ENCODE measurements at regions not wholly inside any gene's neighbourhood (a gene's known extent, or its start where the extent isn't known, plus 50 kb on each side); places are given as distances from the start of the nearest gene placed in this dataset.

- Histone ChIP-seq H2AFZ (ENCODE audit: control insufficient read depth, low read length) (no peak overlapping the region), H3K4me2 (ENCODE audit: control insufficient read depth, extremely low read depth, insufficient read depth, low read depth, low read length) (no peak overlapping the region), H3K4me3 (ENCODE audit: control insufficient read depth in 2 of 3, extremely low read depth in 1 of 3, insufficient read depth in 2 of 3, low read depth in 1 of 3, low read length in 3 of 3) (no peak overlapping the region), H3K9me3 (ENCODE audit: control insufficient read depth, low read depth, low read length) (no peaks in the 10 kb centered on the region), H3K9me1 (ENCODE audit: control insufficient read depth, extremely low read depth, insufficient read depth, low read length) (no peaks in the 10 kb centered on the region), H4K20me1 (ENCODE audit: control insufficient read depth, extremely low read depth, insufficient read depth, low read length) (no peaks in the 10 kb centered on the region), H3K36me3 (ENCODE audit: control insufficient read depth in 2 of 2, extremely low read depth in 1 of 2, insufficient read depth in 2 of 2, low read length in 2 of 2) (no peaks in the 10 kb centered on the region), H3K27me3 (ENCODE audit: control insufficient read depth, extremely low read depth, insufficient read depth, low read length) (no peaks in the 10 kb centered on the region), H3K79me2 (ENCODE audit: control insufficient read depth, insufficient read depth, low read length) (no peaks in the 10 kb centered on the region), H3K4me1 (ENCODE audit: control insufficient read depth, extremely low read depth, insufficient read depth, low read length) (no peaks in the 10 kb centered on the region), H3K9ac (ENCODE audit: control insufficient read depth, extremely low read depth, insufficient read depth, low read length) (no peak overlapping the region), H3K27ac (ENCODE audit: control insufficient read depth, insufficient read depth, low read length) (no peak overlapping the region)
- FAIRE-seq = no peak
- DNase-seq (ENCODE audit: low read depth, low spot score) = no peak
- dilution Hi-C loops (cut with MboI; ENCODE audit: extremely low pct_ligation_motif_present, low sequenced_read_pairs) = no loop called here
- no peak for TF ChIP-seq EZH2 (IDR thresholded peaks at IDR 0.05; ENCODE audit: low read length)
- no peak for TF ChIP-seq CTCF (optimal IDR thresholded peaks at IDR 0.05 in 1 of 3, IDR thresholded peaks at IDR 0.05 in 1 of 3, conservative IDR thresholded peaks at IDR 0.05 in 1 of 3; ENCODE audit: extremely low read depth in 1 of 3, insufficient read depth in 2 of 3, low read length in 3 of 3)
Observed at GRCh38 chr4:63894161-63894560, 515.1 kb downstream of the TECRL start.

GRCh38 chr4:63869370-63869769, 539.9 kb downstream of the TECRL start:
- H3K27me3 ChIP-seq (ENCODE audit: control insufficient read depth, extremely low read depth, insufficient read depth, low read length) = no peaks in the 10 kb centered on the region
- no peaks in the 10 kb centered on the region for H4K20me1 ChIP-seq (ENCODE audit: control insufficient read depth, extremely low read depth, insufficient read depth, low read length)
- TF ChIP-seq EZH2 (IDR thresholded peaks at IDR 0.05; ENCODE audit: low read length) = no peak
- TF ChIP-seq CTCF (optimal IDR thresholded peaks at IDR 0.05 in 1 of 3, IDR thresholded peaks at IDR 0.05 in 1 of 3, conservative IDR thresholded peaks at IDR 0.05 in 1 of 3; ENCODE audit: extremely low read depth in 1 of 3, insufficient read depth in 2 of 3, low read length in 3 of 3) = no peak
- no peak overlapping the region for H2AFZ ChIP-seq (ENCODE audit: control insufficient read depth, low read length)
- H3K27ac ChIP-seq (ENCODE audit: control insufficient read depth, insufficient read depth, low read length) = no peak overlapping the region
- dilution Hi-C loops (cut with MboI; ENCODE audit: extremely low pct_ligation_motif_present, low sequenced_read_pairs) = no loop called here
- no peak for FAIRE-seq
- no peaks in the 10 kb centered on the region for H3K9me3 ChIP-seq (ENCODE audit: control insufficient read depth, low read depth, low read length)
- no peaks in the 10 kb centered on the region for H3K79me2 ChIP-seq (ENCODE audit: control insufficient read depth, insufficient read depth, low read length)
- H3K9me1 ChIP-seq (ENCODE audit: control insufficient read depth, extremely low read depth, insufficient read depth, low read length) = no peaks in the 10 kb centered on the region
- no peaks in the 10 kb centered on the region for H3K4me1 ChIP-seq (ENCODE audit: control insufficient read depth, extremely low read depth, insufficient read depth, low read length)
- no peak overlapping the region for H3K4me3 ChIP-seq (ENCODE audit: control insufficient read depth in 2 of 3, extremely low read depth in 1 of 3, insufficient read depth in 2 of 3, low read depth in 1 of 3, low read length in 3 of 3)
- DNase-seq (ENCODE audit: low read depth, low spot score) = no peak
- H3K36me3 ChIP-seq (ENCODE audit: control insufficient read depth in 2 of 2, extremely low read depth in 1 of 2, insufficient read depth in 2 of 2, low read length in 2 of 2) = no peaks in the 10 kb centered on the region
- no peak overlapping the region for H3K4me2 ChIP-seq (ENCODE audit: control insufficient read depth, extremely low read depth, insufficient read depth, low read depth, low read length)
- no peak overlapping the region for H3K9ac ChIP-seq (ENCODE audit: control insufficient read depth, extremely low read depth, insufficient read depth, low read length)

Data from keratinocyte (primary cell).